Ovary (tissue), 7 donors: ENCODE measurements at regions not wholly inside any gene's neighbourhood (a gene's known extent, or its start where the extent isn't known, plus 50 kb on each side); places are given as distances from the start of the nearest gene placed in this dataset.

ENCODE experiments used
- DNase-seq, 5 donors: peaks; one replicate each; pipeline ENCODE4 v3.0.0-alpha.2; 2019 to 2020
- H3K27ac ChIP-seq, 2 donors: fragments of 200-600 bp; one replicate each; pipeline versions ENCODE4 v1.5.1 to v1.8.0; 2019 to 2022
- H3K27me3 ChIP-seq: fragments of 200-600 bp; one replicate; pipeline ENCODE4 v1.8.0; 2022
- H3K36me3 ChIP-seq: fragments of 200-600 bp; sonication (generic); one replicate; pipeline ENCODE4 v1.5.1; 2019
- H3K4me1 ChIP-seq: one replicate; pipeline ENCODE4 v1.8.1; 2013; ENCODE audit warnings: mild to moderate bottlenecking, moderate library complexity; ENCODE audit not compliant: insufficient read depth
- H3K4me3 ChIP-seq: fragments of 200-600 bp; sonication (generic); one replicate; pipeline ENCODE4 v1.5.1; 2017
- H3K9me3 ChIP-seq, 2 donors: fragments of 200-600 bp in 1 of 2; sonication (generic) in 1 of 2; one replicate each; pipeline versions ENCODE4 v1.5.1 to v1.8.1; 2013 to 2019; ENCODE audit warnings: mild to moderate bottlenecking in 1 of 2, moderate library complexity in 1 of 2
- CTCF ChIP-seq, 3 donors: fragments of 450-650 bp in 2 of 3; fragments of 200-600 bp in 1 of 3; IDR thresholded peaks; one replicate each; pipeline versions ENCODE4 v1.5.1 to v1.8.0; 2016 to 2022; ENCODE audit warnings: antibody characterized with exemption in 3 of 3, mild to moderate bottlenecking in 1 of 3
- EP300 ChIP-seq: sonication (generic); formaldehyde crosslinking; IDR thresholded peaks from one replicate; pipeline ENCODE4 v1.6.1; 2017; ENCODE audit warnings: antibody characterized with exemption
- POLR2A ChIP-seq: fragments of 450-650 bp; IDR thresholded peaks from one replicate; pipeline ENCODE4 v1.6.1; 2017; ENCODE audit warnings: antibody characterized with exemption, mild to moderate bottlenecking, moderate library complexity
- WGBS, 3 donors: extraction: QIAGEN DNeasy Blood & Tissue Kit in 1 of 3; methylation state at CpG; one replicate each; pipeline versions ENCODE4 v1.1.5 to v1.1.7; 2013 to 2017; 5-methylcytosine and 5-hydroxymethylcytosine counted together
- intact Hi-C, 4 donors: fragments of 100-400 bp; cut with DNase I; formaldehyde crosslinking; loops; one replicate each; pipeline versions ENCODE4 v1.11.0 to v1.15.1; 2022 to 2023
- donor health status: DM: no; HTN: no; CAD: no; lungs with moderate emphysema.
- donor health status: DM: no; HTN: no; CAD: no.
- donor health status: Bipolar disorder and iron deficiency.
- donor health status: DM: no; HTN: no; CAD: no.
- donor health status: DM: yes; HTN: yes; CAD: no.

- 56 to 81% (median 64%) methylated on average over 2 of the region's 2 CpGs for WGBS, 3 donors
- no peak for TF ChIP-seq CTCF (IDR thresholded peaks at IDR 0.05)
- TF ChIP-seq POLR2A = no peak
- no peak for TF ChIP-seq EP300
- Histone ChIP-seq H3K27me3 (no peaks in the 10 kb centered on the region), H3K36me3 (no peaks in the 10 kb centered on the region), H3K27ac (no peak overlapping the region), H3K4me1 (no peaks in the 10 kb centered on the region), H3K4me3 (no peak overlapping the region), H3K9me3 (no peaks in the 10 kb centered on the region)
- intact Hi-C loops = no loop called here
- no peak for DNase-seq
These were observed 271.2 kb downstream of the RASEF start for GRCh38 chr9:82791692-82792091.

- H3K27me3 ChIP-seq = no peaks in the 10 kb centered on the region
- WGBS, 3 donors = 52 to 54% (median 53%) methylated on average over 3 of the region's 3 CpGs
- no peak overlapping the region for H3K4me3 ChIP-seq
- no peaks in the 10 kb centered on the region for H3K36me3 ChIP-seq
- no peaks in the 10 kb centered on the region for H3K9me3 ChIP-seq
- H3K27ac ChIP-seq = no peak overlapping the region
- TF ChIP-seq CTCF (IDR thresholded peaks at IDR 0.05) = no peak
- TF ChIP-seq EP300 = no peak
- no peak for TF ChIP-seq POLR2A
- DNase-seq = no peak
- no peaks in the 10 kb centered on the region for H3K4me1 ChIP-seq
- intact Hi-C loops = no loop called here
These were observed 265.4 kb downstream of the RASEF start for GRCh38 chr9:82797534-82797933.

- Histone ChIP-seq H3K9me3 (no peaks in the 10 kb centered on the region), H3K4me1 (no peaks in the 10 kb centered on the region), H3K36me3 (no peaks in the 10 kb centered on the region), H3K27me3 (no peaks in the 10 kb centered on the region), H3K27ac (no peak overlapping the region), H3K4me3 (no peak overlapping the region)
- no peak for DNase-seq
- TF ChIP-seq POLR2A = no peak
- TF ChIP-seq CTCF (IDR thresholded peaks at IDR 0.05) = no peak
- intact Hi-C loops = no loop called here
- WGBS, 3 donors = 73 to 80% (median 79%) methylated on average over 4 of the region's 4 CpGs
These were observed 263.7 kb downstream of the RASEF start for GRCh38 chr9:82799286-82799685.

GRCh38 chr9:82805027-82805426, 257.9 kb downstream of the RASEF start:
- Histone ChIP-seq H3K9me3 (no peaks in the 10 kb centered on the region), H3K27ac (no peak overlapping the region), H3K4me3 (no peak overlapping the region), H3K27me3 (no peaks in the 10 kb centered on the region), H3K36me3 (no peaks in the 10 kb centered on the region), H3K4me1 (no peaks in the 10 kb centered on the region)
- TF ChIP-seq POLR2A (no peak), CTCF (IDR thresholded peaks at IDR 0.05) (no peak), EP300 (no peak)
- no peak for DNase-seq
- intact Hi-C loops = no loop called here
- WGBS, 3 donors = 29 to 42% (median 30%) methylated on average over 5 of the region's 5 CpGs

- no peak for DNase-seq
- WGBS, 3 donors = 94 to 98% (median 96%) methylated on average over 2 of the region's 2 CpGs
- H3K36me3 ChIP-seq = no peaks in the 10 kb centered on the region
- TF ChIP-seq EP300 (no peak), POLR2A (no peak), CTCF (IDR thresholded peaks at IDR 0.05) (no peak)
- H3K27ac ChIP-seq = no peak overlapping the region
- H3K27me3 ChIP-seq = no peaks in the 10 kb centered on the region
- H3K9me3 ChIP-seq = no peaks in the 10 kb centered on the region
- intact Hi-C loops = no loop called here
- no peak overlapping the region for H3K4me3 ChIP-seq
- H3K4me1 ChIP-seq = no peaks in the 10 kb centered on the region
These were observed 254.5 kb downstream of the RASEF start for GRCh38 chr9:82808478-82808877.
